HCT116 (cell line): ENCODE measurements at regions not wholly inside any gene's neighbourhood (a gene's known extent, or its start where the extent isn't known, plus 50 kb on each side); places are given as distances from the start of the nearest gene placed in this dataset.

ENCODE experiments used
- ATAC-seq: fragments of 200-7000 bp; cut with Tn5 transposase; 2 replicates; pipeline ENCODE4 v1.9.1; 2020; ENCODE audit warnings: mild to moderate bottlenecking, moderate library complexity
- BruUV-seq: library from RNA; stranded (reverse); fragments of 400-500 nt; replicated peaks from 2 replicates; lab custom pipeline; 2021; lab: Mats Ljungman, UMichigan
- CTCF ChIA-PET: fragments of 300-600 bp; sonication (Branson Sonifier 250); formaldehyde crosslinking; loops from one replicate; lab custom pipeline; 2021; ENCODE audit warnings: antibody characterized with exemption; lab: Charles Lee
- POLR2A ChIA-PET: fragments of 300-600, 350-600 bp; sonication (Branson Sonifier 250); formaldehyde crosslinking; loops from one replicate; lab custom pipeline; 2021; ENCODE audit warnings: antibody characterized with exemption; lab: Charles Lee
- RAD21 ChIA-PET, 2 experiments: fragments of 300-600 bp; sonication (Branson Sonifier 250); formaldehyde crosslinking; loops; one replicate each; lab custom pipeline; 2023; ENCODE audit warnings: low total read pairs in 2 of 2; ENCODE audit not compliant: uncharacterized antibody in 2 of 2, unreplicated experiment in 2 of 2, low non-redundant PET in 1 of 2; lab: Charles Lee
- DNase-seq: peaks from one replicate; pipeline ENCODE4 v3.0.0-alpha.2; 2010; ENCODE audit warnings: low read depth, low spot score
- H2AFZ ChIP-seq: fragments of 200-600 bp; shearing (Covaris generic), sonication (generic); 2 replicates; pipeline ENCODE4 v1.6.1; 2017; ENCODE audit warnings: low read depth, mixed run types, mixed read lengths, antibody characterized with exemption, low read length; ENCODE audit not compliant: poor library complexity, severe bottlenecking
- H3K27ac ChIP-seq: 2 replicates; pipeline ENCODE4 v1.5.1; 2012; ENCODE audit warnings: low read depth, low read length
- H3K27me3 ChIP-seq: fragments of 200-600 bp; sonication (generic); 2 replicates; pipeline ENCODE4 v1.6.1; 2016; ENCODE audit warnings: mixed run types, low read length, mixed read lengths; ENCODE audit not compliant: insufficient read depth
- H3K36me3 ChIP-seq, 2 experiments: fragments of 200-500 bp in 1 of 2; fragments of 200-600 bp in 1 of 2; sonication (Bioruptor generic) in 1 of 2; sonication (generic) in 1 of 2; 2 replicates each; pipeline versions ENCODE4 v1.5.1 to v1.6.1; 2014 to 2016; ENCODE audit warnings: low read length in 2 of 2, inconsistent platforms in 1 of 2, mixed read lengths in 1 of 2, mixed run types in 1 of 2; ENCODE audit not compliant: insufficient read depth in 2 of 2, control insufficient read depth in 1 of 2
- H3K4me1 ChIP-seq, 2 experiments: fragments of 200-600 bp in 1 of 2; sonication (generic) in 1 of 2; 2 replicates each; pipeline versions ENCODE4 v1.5.1 to v1.6.1; 2012 to 2017; ENCODE audit warnings: low read length in 2 of 2, inconsistent platforms in 1 of 2, mild to moderate bottlenecking in 1 of 2, mixed read lengths in 1 of 2, mixed run types in 1 of 2, moderate library complexity in 1 of 2; ENCODE audit not compliant: insufficient read depth in 2 of 2, control insufficient read depth in 1 of 2
- H3K4me2 ChIP-seq: fragments of 200-600 bp; sonication (generic); 2 replicates; pipeline ENCODE4 v1.6.1; 2017; ENCODE audit warnings: mixed run types, low read length, mixed read lengths
- H3K4me3 ChIP-seq, 2 experiments: fragments of 200-600 bp in 1 of 2; sonication (generic) in 1 of 2; replicated peaks in 1 of 2; 2 replicates each; pipeline ENCODE4 v1.5.1; 2011 to 2016; ENCODE audit warnings: low read length in 2 of 2, control low read depth in 1 of 2, low read depth in 1 of 2, mild to moderate bottlenecking in 1 of 2, mixed read lengths in 1 of 2, mixed run types in 1 of 2
- H3K79me2 ChIP-seq: fragments of 200-600 bp; sonication (generic); 2 replicates; pipeline ENCODE4 v1.6.1; 2017; ENCODE audit warnings: mild to moderate bottlenecking, mixed run types, low read length, moderate library complexity, mixed read lengths; ENCODE audit not compliant: insufficient read depth
- H3K9ac ChIP-seq: fragments of 200-600 bp; sonication (generic); 2 replicates; pipeline ENCODE4 v1.6.1; 2016; ENCODE audit warnings: low read length, mixed read lengths
- H3K9me2 ChIP-seq: fragments of 200-600 bp; sonication (generic), shearing (Covaris generic); 2 replicates; pipeline ENCODE4 v1.6.1; 2017; ENCODE audit warnings: mixed run types, mild to moderate bottlenecking, moderate library complexity; ENCODE audit not compliant: insufficient read depth
- H3K9me3 ChIP-seq, 2 experiments: fragments of 200-500 bp in 1 of 2; fragments of 200-600 bp in 1 of 2; sonication (Bioruptor generic) in 1 of 2; sonication (generic) in 1 of 2; 2 replicates each; pipeline ENCODE4 v1.6.1; 2014 to 2017; ENCODE audit warnings: low read length in 2 of 2, mixed read lengths in 2 of 2, inconsistent platforms in 1 of 2, low read depth in 1 of 2, mild to moderate bottlenecking in 1 of 2, mixed run types in 1 of 2, moderate library complexity in 1 of 2; ENCODE audit not compliant: control insufficient read depth in 1 of 2, insufficient read depth in 1 of 2
- H4K20me1 ChIP-seq: fragments of 200-600 bp; sonication (generic), shearing (Covaris generic); 2 replicates; pipeline ENCODE4 v1.6.1; 2017; ENCODE audit warnings: mixed run types, mild to moderate bottlenecking, moderate library complexity; ENCODE audit not compliant: insufficient read depth
- CEBPB ChIP-seq: IDR thresholded peaks from 2 replicates; pipeline ENCODE4 v1.6.1; 2012; ENCODE audit warnings: low read depth
- CTCF ChIP-seq, 3 experiments: fragments of 200-600 bp in 1 of 3; sonication (generic) in 1 of 3; IDR thresholded peaks in 2 of 3; conservative IDR thresholded peaks in 1 of 3; 2 replicates each; pipeline ENCODE4 v1.5.1; 2012 to 2017; ENCODE audit warnings: low read depth in 2 of 3, low read length in 2 of 3, antibody characterized with exemption in 1 of 3, borderline replicate concordance in 1 of 3, control low read depth in 1 of 3, mild to moderate bottlenecking in 1 of 3, mixed read lengths in 1 of 3, mixed run types in 1 of 3, moderate library complexity in 1 of 3; ENCODE audit not compliant: insufficient read depth in 1 of 3
- EZH2 ChIP-seq: fragments of 200-600 bp; sonication (generic); IDR thresholded peaks from 2 replicates; pipeline ENCODE4 v1.6.1; 2017; ENCODE audit warnings: antibody characterized with exemption, mixed run types
- EZH2phosphoT487 ChIP-seq: fragments of 200-600 bp; IDR thresholded peaks from 2 replicates; pipeline ENCODE4 v1.6.1; 2018; ENCODE audit warnings: antibody characterized with exemption, borderline replicate concordance
- MAX ChIP-seq: IDR thresholded peaks from 2 replicates; pipeline ENCODE4 v1.6.1; 2012
- POLR2A ChIP-seq: IDR thresholded peaks from 2 replicates; pipeline ENCODE4 v1.7.0; 2011; ENCODE audit warnings: borderline replicate concordance; ENCODE audit not compliant: insufficient read depth, insufficient read length; ENCODE audit errors: extremely low read depth
- RAD21 ChIP-seq: IDR thresholded peaks from 2 replicates; pipeline ENCODE4 v1.6.1; 2012; ENCODE audit warnings: low read depth, mild to moderate bottlenecking
- REST ChIP-seq: IDR thresholded peaks from 2 replicates; pipeline ENCODE4 v1.6.1; 2012; ENCODE audit warnings: low read depth
- SIN3A ChIP-seq: IDR thresholded peaks from 2 replicates; pipeline ENCODE4 v1.6.1; 2012; ENCODE audit warnings: low read depth
- TCF7L2 ChIP-seq: IDR thresholded peaks from 2 replicates; pipeline ENCODE4 v1.7.0; 2011; ENCODE audit warnings: borderline replicate concordance, inconsistent platforms; ENCODE audit not compliant: insufficient read depth, insufficient read length; ENCODE audit errors: extremely low read depth
- ZFX ChIP-seq: fragments of 450-650 bp; IDR thresholded peaks from 2 replicates; pipeline ENCODE4 v1.6.1; 2017
- intact Hi-C: fragments of 100-400 bp; cut with micrococcal nuclease; formaldehyde crosslinking; loops from 2 replicates; pipeline ENCODE4 v1.10.0; 2022

- no peaks in the 10 kb centered on the region for H4K20me1 ChIP-seq
- H3K4me3 ChIP-seq, result no peak overlapping the region
- H3K9me2 ChIP-seq, result no peaks in the 10 kb centered on the region
- H3K4me2 ChIP-seq, result no peak overlapping the region
- no peaks in the 10 kb centered on the region for H3K79me2 ChIP-seq
- ATAC-seq (no peak), DNase-seq (no peak)
- no peaks in the 10 kb centered on the region for H3K36me3 ChIP-seq
- peaks cover 0 to 4% of the 10 kb centered on the region in 2 experiments; a peak in 2 of 4 replicates for H3K4me1 ChIP-seq
- TF ChIP-seq ZFX, result no peak
- no peak for TF ChIP-seq CEBPB
- TF ChIP-seq TCF7L2, result no peak
- no peak for TF ChIP-seq CTCF (IDR thresholded peaks at IDR 0.05 in 2 of 3, conservative IDR thresholded peaks at IDR 0.05 in 1 of 3; ENCODE audit: borderline replicate concordance in 1 of 3, insufficient read depth in 1 of 3, low read depth in 2 of 3, low read length in 2 of 3)
- POLR2A ChIA-PET, result no interaction called here
- intact Hi-C loops, result no loop called here
- CTCF ChIA-PET, result no interaction called here
- no peaks in the 10 kb centered on the region for H3K27me3 ChIP-seq
- no peak overlapping the region for H3K27ac ChIP-seq
- no TSS peak for BruUV-seq
- H3K9me3 ChIP-seq, result no peaks in the 10 kb centered on the region
- no peak overlapping the region for H3K9ac ChIP-seq
- H2AFZ ChIP-seq, result no peak overlapping the region
- RAD21 ChIA-PET, result no interaction called here
Observed at GRCh38 chr3:190204200-190204599, 83.5 kb upstream of the P3H2 start.

GRCh38 chr3:190197346-190197763 lies 76.7 kb upstream of the P3H2 start:
- POLR2A ChIA-PET, result no interaction called here
- H2AFZ ChIP-seq, result peak overlapping the region; percentile 35

More at GRCh38 chr3:190197346-190197763, 76.7 kb upstream of the P3H2 start:
- no TSS peak for BruUV-seq
- Histone ChIP-seq H3K27ac (no peak overlapping the region), H3K4me3 (no peak overlapping the region), H3K9me3 (no peaks in the 10 kb centered on the region), H3K4me1 (peaks cover 0 to 4% of the 10 kb centered on the region in 2 experiments; a peak in 2 of 4 replicates), H3K9me2 (no peaks in the 10 kb centered on the region), H3K27me3 (no peaks in the 10 kb centered on the region), H4K20me1 (no peaks in the 10 kb centered on the region), H3K4me2 (no peak overlapping the region), H3K9ac (no peak overlapping the region), H3K36me3 (no peaks in the 10 kb centered on the region), H3K79me2 (no peaks in the 10 kb centered on the region)
- intact Hi-C loops, result no loop called here
- ATAC-seq, result no peak
- no peak for DNase-seq
- no peak for TF ChIP-seq SIN3A
- TF ChIP-seq MAX, result no peak
- TF ChIP-seq REST, result no peak
- no peak for TF ChIP-seq TCF7L2
- no peak for TF ChIP-seq RAD21
- TF ChIP-seq EZH2, result no peak
- no peak for TF ChIP-seq EZH2phosphoT487
- TF ChIP-seq POLR2A, result no peak
- RAD21 ChIA-PET, result no interaction called here
- CTCF ChIA-PET, result interaction anchor here (1.2 kb wide), 1 partner anchor 236 kb away, joined by 4 read pairs; no protein-coding TSS in a partner anchor
